ENCODE measurements at regions not wholly inside any gene's neighbourhood (a gene's known extent, or its start where the extent isn't known, plus 50 kb on each side); places are given as distances from the start of the nearest gene placed in this dataset.
"Not testable (repeated sequence)": the region's sequence is repeated elsewhere in the genome, so short reads cannot be mapped to it uniquely, and the experiment has no call there.

DNA sequence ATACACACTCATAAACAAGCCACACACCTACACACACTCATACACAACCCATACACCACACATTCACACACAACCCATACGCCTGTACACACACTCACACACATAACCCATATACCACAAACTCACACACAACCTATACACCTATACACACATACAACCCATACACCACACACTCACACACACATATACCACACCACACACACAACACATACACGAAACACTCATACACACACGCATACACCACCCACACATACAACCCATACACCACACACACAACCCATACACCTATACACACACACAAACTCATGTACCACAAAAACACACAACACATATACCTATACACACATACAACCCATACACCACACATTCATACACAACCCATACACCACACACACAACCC is 164.3 kb downstream of the TMEM121 start:
- H3K9me3 Mint-ChIP-seq (ENCODE audit: unreplicated experiment) = peaks cover 28% of the 10 kb centered on the region
- FAIRE-seq = no peak

DNA sequence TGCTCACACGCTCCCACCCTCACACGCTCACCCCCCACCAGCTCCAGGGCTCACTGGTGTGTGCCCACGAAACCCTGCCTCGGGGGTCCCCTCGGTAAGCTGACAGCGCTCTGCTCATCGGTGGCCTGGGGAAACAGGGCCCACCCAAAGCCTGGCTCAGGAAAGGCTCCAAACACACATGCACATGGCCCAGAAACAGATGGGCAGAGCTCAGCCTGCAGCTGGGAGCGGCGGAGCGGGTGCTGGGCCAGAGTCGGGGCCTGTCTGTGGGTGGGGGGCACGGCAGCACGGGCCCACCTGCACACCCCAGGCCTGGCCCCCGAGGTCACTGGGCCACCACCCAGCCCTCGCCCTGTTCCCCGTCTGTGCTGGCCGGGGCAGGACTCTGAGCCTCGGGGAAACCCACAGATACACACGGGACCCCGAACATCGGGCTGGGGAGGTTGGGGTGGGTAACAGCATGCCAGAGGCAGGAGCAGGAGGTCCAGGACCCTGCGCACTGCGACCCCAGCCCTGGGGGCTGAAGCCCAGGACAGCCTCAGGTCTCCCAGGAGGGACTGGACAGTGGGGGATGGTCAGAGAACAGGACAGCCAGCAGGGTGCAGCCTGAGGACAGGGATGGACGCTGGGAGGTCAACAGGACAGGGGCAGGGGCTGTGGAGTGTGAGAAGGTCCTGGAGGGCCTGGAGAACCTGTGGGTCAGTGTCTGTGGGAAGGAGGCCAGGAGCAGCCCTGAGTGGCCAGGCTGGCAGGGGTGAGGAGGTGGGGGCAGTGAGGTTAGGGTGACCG is 165.1 kb downstream of the TMEM121 start:
- not testable (repeated sequence) for H3K27me3 ChIP-seq (ENCODE audit: insufficient read depth, low read length); H3K79me2 ChIP-seq (ENCODE audit: insufficient read depth, low read length); H2AFZ ChIP-seq (ENCODE audit: low read depth, low read length); FAIRE-seq; H3K4me1 ChIP-seq (ENCODE audit: insufficient read depth, low read length); H3K27ac Mint-ChIP-seq (ENCODE audit: unreplicated experiment); H3K4me3 Mint-ChIP-seq (ENCODE audit: unreplicated experiment); H3K27me3 Mint-ChIP-seq (ENCODE audit: low read depth, unreplicated experiment); H3K4me1 Mint-ChIP-seq (ENCODE audit: low read depth, unreplicated experiment); H3K9ac ChIP-seq (ENCODE audit: low read length); DNase-seq (ENCODE audit: low read depth); H3K36me3 ChIP-seq (ENCODE audit: insufficient read depth, low read length); H3K36me3 Mint-ChIP-seq (ENCODE audit: low read depth, unreplicated experiment); H3K27ac ChIP-seq (ENCODE audit: low read depth, low read length); H3K4me3 ChIP-seq (ENCODE audit: insufficient read depth, low read depth, low read length); H3K4me2 ChIP-seq (ENCODE audit: low read length); H4K20me1 ChIP-seq (ENCODE audit: insufficient read depth, low read length)
- H3K9me3 Mint-ChIP-seq (ENCODE audit: unreplicated experiment) = peaks cover 28% of the 10 kb centered on the region
- H3K9me3 ChIP-seq (ENCODE audit: insufficient read depth, low read depth, low read length) = peaks cover 12% of the 10 kb centered on the region

More for the DNA sequence above, 164.3 kb downstream of the TMEM121 start:
- H3K9me3 ChIP-seq (ENCODE audit: insufficient read depth, low read depth, low read length) = peaks cover 12% of the 10 kb centered on the region
- no peaks in the 10 kb centered on the region for H3K27me3 Mint-ChIP-seq (ENCODE audit: low read depth, unreplicated experiment)
- no peaks in the 10 kb centered on the region for H3K79me2 ChIP-seq (ENCODE audit: insufficient read depth, low read length)
- no peak overlapping the region for H3K4me3 Mint-ChIP-seq (ENCODE audit: unreplicated experiment)
- H3K27ac Mint-ChIP-seq (ENCODE audit: unreplicated experiment) = no peak overlapping the region
- H4K20me1 ChIP-seq (ENCODE audit: insufficient read depth, low read length) = no peaks in the 10 kb centered on the region
- H3K36me3 ChIP-seq (ENCODE audit: insufficient read depth, low read length) = no peaks in the 10 kb centered on the region
- no peak overlapping the region for H2AFZ ChIP-seq (ENCODE audit: low read depth, low read length)
- TF ChIP-seq, protein P1, sequence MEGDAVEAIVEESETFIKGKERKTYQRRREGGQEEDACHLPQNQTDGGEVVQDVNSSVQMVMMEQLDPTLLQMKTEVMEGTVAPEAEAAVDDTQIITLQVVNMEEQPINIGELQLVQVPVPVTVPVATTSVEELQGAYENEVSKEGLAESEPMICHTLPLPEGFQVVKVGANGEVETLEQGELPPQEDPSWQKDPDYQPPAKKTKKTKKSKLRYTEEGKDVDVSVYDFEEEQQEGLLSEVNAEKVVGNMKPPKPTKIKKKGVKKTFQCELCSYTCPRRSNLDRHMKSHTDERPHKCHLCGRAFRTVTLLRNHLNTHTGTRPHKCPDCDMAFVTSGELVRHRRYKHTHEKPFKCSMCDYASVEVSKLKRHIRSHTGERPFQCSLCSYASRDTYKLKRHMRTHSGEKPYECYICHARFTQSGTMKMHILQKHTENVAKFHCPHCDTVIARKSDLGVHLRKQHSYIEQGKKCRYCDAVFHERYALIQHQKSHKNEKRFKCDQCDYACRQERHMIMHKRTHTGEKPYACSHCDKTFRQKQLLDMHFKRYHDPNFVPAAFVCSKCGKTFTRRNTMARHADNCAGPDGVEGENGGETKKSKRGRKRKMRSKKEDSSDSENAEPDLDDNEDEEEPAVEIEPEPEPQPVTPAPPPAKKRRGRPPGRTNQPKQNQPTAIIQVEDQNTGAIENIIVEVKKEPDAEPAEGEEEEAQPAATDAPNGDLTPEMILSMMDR (IDR thresholded peaks at IDR 0.05; ENCODE audit: insufficient read depth, low read depth, low read length) = no peak
- no peaks in the 10 kb centered on the region for H3K4me1 ChIP-seq (ENCODE audit: insufficient read depth, low read length)
- H3K9ac ChIP-seq (ENCODE audit: low read length) = no peak overlapping the region
- H3K4me2 ChIP-seq (ENCODE audit: low read length) = no peak overlapping the region
- H3K4me1 Mint-ChIP-seq (ENCODE audit: low read depth, unreplicated experiment) = no peaks in the 10 kb centered on the region
- no peak overlapping the region for H3K27ac ChIP-seq (ENCODE audit: low read depth, low read length)
- no peak for DNase-seq (ENCODE audit: low read depth)
- no peak overlapping the region for H3K4me3 ChIP-seq (ENCODE audit: insufficient read depth, low read depth, low read length)
- H3K36me3 Mint-ChIP-seq (ENCODE audit: low read depth, unreplicated experiment) = peaks cover 2% of the 10 kb centered on the region
- H3K27me3 ChIP-seq (ENCODE audit: insufficient read depth, low read length) = no peaks in the 10 kb centered on the region

DNA sequence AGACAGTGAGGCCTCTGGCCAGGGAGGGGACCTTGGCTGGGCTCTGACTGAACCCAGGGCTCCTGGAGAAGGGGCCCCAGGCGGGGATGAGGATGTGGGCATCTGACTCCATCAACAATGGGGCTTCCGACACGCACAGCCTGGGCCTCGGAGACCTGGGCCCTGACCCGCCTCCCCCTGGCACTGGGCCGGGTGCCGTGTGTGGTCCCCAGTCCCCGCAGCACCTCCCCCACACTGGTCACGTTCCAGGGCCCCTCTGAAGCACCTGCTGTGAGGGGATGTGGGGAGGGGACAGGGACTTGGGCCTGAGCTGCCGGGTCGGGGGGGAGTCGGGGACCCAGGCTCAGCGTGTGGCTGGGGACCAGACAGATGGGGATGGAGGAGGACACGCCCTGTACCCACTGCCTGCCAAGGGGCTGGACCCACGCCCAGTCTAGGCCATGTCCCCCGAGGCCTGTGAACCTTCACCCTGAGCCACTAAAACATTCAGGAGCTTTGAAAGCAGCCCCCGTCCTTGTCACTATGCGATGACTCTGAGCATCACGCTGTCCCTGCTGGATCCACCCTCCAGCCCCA is 165.8 kb downstream of the TMEM121 start:
- not testable (repeated sequence) for DNase-seq (ENCODE audit: low read depth); H3K79me2 ChIP-seq (ENCODE audit: insufficient read depth, low read length); H3K27me3 Mint-ChIP-seq (ENCODE audit: low read depth, unreplicated experiment); H3K4me3 Mint-ChIP-seq (ENCODE audit: unreplicated experiment); H3K9ac ChIP-seq (ENCODE audit: low read length); H3K27ac Mint-ChIP-seq (ENCODE audit: unreplicated experiment); H3K4me3 ChIP-seq (ENCODE audit: insufficient read depth, low read depth, low read length); H3K36me3 ChIP-seq (ENCODE audit: insufficient read depth, low read length); H3K4me1 ChIP-seq (ENCODE audit: insufficient read depth, low read length); H4K20me1 ChIP-seq (ENCODE audit: insufficient read depth, low read length); FAIRE-seq; H3K4me2 ChIP-seq (ENCODE audit: low read length); H2AFZ ChIP-seq (ENCODE audit: low read depth, low read length); H3K4me1 Mint-ChIP-seq (ENCODE audit: low read depth, unreplicated experiment); H3K36me3 Mint-ChIP-seq (ENCODE audit: low read depth, unreplicated experiment); H3K27me3 ChIP-seq (ENCODE audit: insufficient read depth, low read length); H3K27ac ChIP-seq (ENCODE audit: low read depth, low read length)
- peaks cover 12% of the 10 kb centered on the region for H3K9me3 ChIP-seq (ENCODE audit: insufficient read depth, low read depth, low read length)
- H3K9me3 Mint-ChIP-seq (ENCODE audit: unreplicated experiment) = peaks cover 24% of the 10 kb centered on the region
